Uterus (tissue), 2 donors: ENCODE measurements at regions not wholly inside any gene's neighbourhood (a gene's known extent, or its start where the extent isn't known, plus 50 kb on each side); places are given as distances from the start of the nearest gene placed in this dataset.

Source experiments
- CTCF ChIP-seq, 4 experiments: fragments of 200-600 bp in 2 of 4; fragments of 450-650 bp in 2 of 4; sonication (generic) in 2 of 4; IDR thresholded peaks; one replicate each; pipeline ENCODE4 v1.5.1; 2016 to 2019; ENCODE audit warnings: antibody characterized with exemption in 4 of 4, mild to moderate bottlenecking in 2 of 4, moderate library complexity in 1 of 4
- POLR2A ChIP-seq, 2 donors: fragments of 450-650 bp; IDR thresholded peaks; one replicate each; pipeline ENCODE4 v1.6.1; 2016; ENCODE audit warnings: antibody characterized with exemption in 2 of 2, mild to moderate bottlenecking in 1 of 2, moderate library complexity in 1 of 2

GRCh38 chr1:81545734-81546133 lies 255.0 kb upstream of the ADGRL2 start:
- TF ChIP-seq CTCF (IDR thresholded peaks at IDR 0.05) (no peak), POLR2A (IDR thresholded peaks at IDR 0.05) (no peak)
